Endothelial cell (in vitro differentiated cells): ENCODE measurements at regions not wholly inside any gene's neighbourhood (a gene's known extent, or its start where the extent isn't known, plus 50 kb on each side); places are given as distances from the start of the nearest gene placed in this dataset.

Experiments used
- DNase-seq: peaks from one replicate; pipeline ENCODE4 v3.0.0; 2021; ENCODE audit warnings: low spot score
- H3K27ac Mint-ChIP-seq: one replicate; pipeline ENCODE4 v1.8.0; 2021; ENCODE audit warnings: mixed read lengths, inconsistent platforms; ENCODE audit not compliant: unreplicated experiment
- H3K27me3 Mint-ChIP-seq: one replicate; pipeline ENCODE4 v1.8.0; 2021; ENCODE audit warnings: mild to moderate bottlenecking, moderate library complexity, mixed read lengths, inconsistent platforms; ENCODE audit not compliant: unreplicated experiment
- H3K36me3 Mint-ChIP-seq: one replicate; pipeline ENCODE4 v1.8.0; 2021; ENCODE audit warnings: mild to moderate bottlenecking, low read depth, mixed read lengths, inconsistent platforms; ENCODE audit not compliant: unreplicated experiment
- H3K4me1 Mint-ChIP-seq: one replicate; pipeline ENCODE4 v1.8.0; 2021; ENCODE audit warnings: mild to moderate bottlenecking, mixed read lengths, inconsistent platforms; ENCODE audit not compliant: unreplicated experiment
- H3K4me3 Mint-ChIP-seq: one replicate; pipeline ENCODE4 v1.8.0; 2021; ENCODE audit warnings: mild to moderate bottlenecking, mixed read lengths, inconsistent platforms; ENCODE audit not compliant: unreplicated experiment
- H3K9me3 Mint-ChIP-seq: one replicate; pipeline ENCODE4 v1.8.0; 2021; ENCODE audit warnings: mixed read lengths, inconsistent platforms; ENCODE audit not compliant: unreplicated experiment
- CTCF ChIP-seq: fragments of 200-600 bp; sonication (generic); IDR thresholded peaks from one replicate; pipeline ENCODE4 v1.5.0; 2021; ENCODE audit warnings: antibody characterized with exemption; ENCODE audit not compliant: unreplicated experiment

GRCh38 chrY:7938982-7939718 is 1027.6 kb upstream of the AMELY start:
- Mint-ChIP-seq H3K36me3 (no peaks in the 10 kb centered on the region), H3K27me3 (no peaks in the 10 kb centered on the region), H3K4me3 (no peak overlapping the region), H3K27ac (no peak overlapping the region), H3K4me1 (no peaks in the 10 kb centered on the region), H3K9me3 (no peaks in the 10 kb centered on the region)
- no peak for TF ChIP-seq CTCF
- no peak for DNase-seq

GRCh38 chrY:7936831-7937230 is 1025.3 kb upstream of the AMELY start:
- no peak for DNase-seq
- Mint-ChIP-seq H3K27me3 (no peaks in the 10 kb centered on the region), H3K4me1 (no peaks in the 10 kb centered on the region), H3K9me3 (no peaks in the 10 kb centered on the region), H3K27ac (no peak overlapping the region), H3K36me3 (no peaks in the 10 kb centered on the region), H3K4me3 (no peak overlapping the region)
- TF ChIP-seq CTCF, result no peak

GRCh38 chrY:7936046-7936445 is 1024.5 kb upstream of the AMELY start:
- DNase-seq, result no peak
- Mint-ChIP-seq H3K9me3 (no peaks in the 10 kb centered on the region), H3K4me3 (no peak overlapping the region), H3K27ac (no peak overlapping the region), H3K27me3 (no peaks in the 10 kb centered on the region), H3K4me1 (no peaks in the 10 kb centered on the region), H3K36me3 (no peaks in the 10 kb centered on the region)
- TF ChIP-seq CTCF, result no peak

- no peak for DNase-seq
- H3K4me1 Mint-ChIP-seq, result no peaks in the 10 kb centered on the region
- no peaks in the 10 kb centered on the region for H3K27me3 Mint-ChIP-seq
- H3K9me3 Mint-ChIP-seq, result no peaks in the 10 kb centered on the region
- no peaks in the 10 kb centered on the region for H3K36me3 Mint-ChIP-seq
- H3K4me3 Mint-ChIP-seq, result no peak overlapping the region
- no peak overlapping the region for H3K27ac Mint-ChIP-seq
- TF ChIP-seq CTCF, result no peak
These were observed 1024.1 kb upstream of the AMELY start for GRCh38 chrY:7935606-7936005.

- Mint-ChIP-seq H3K27ac (no peak overlapping the region), H3K9me3 (no peaks in the 10 kb centered on the region), H3K4me3 (no peak overlapping the region), H3K27me3 (no peaks in the 10 kb centered on the region), H3K4me1 (no peaks in the 10 kb centered on the region), H3K36me3 (no peaks in the 10 kb centered on the region)
- TF ChIP-seq CTCF, result no peak
- DNase-seq, result no peak
These were observed 1020.9 kb upstream of the AMELY start for GRCh38 chrY:7932424-7932823.
